KMS-11 (cell line): ENCODE measurements at regions not wholly inside any gene's neighbourhood (a gene's known extent, or its start where the extent isn't known, plus 50 kb on each side); places are given as distances from the start of the nearest gene placed in this dataset.

Source experiments
- H2AFZ ChIP-seq: fragments of 200-600 bp; sonication (generic); 2 replicates; pipeline ENCODE4 v1.6.1; 2016; ENCODE audit warnings: antibody characterized with exemption, mixed run types, low read depth
- H3K27ac ChIP-seq: fragments of 200-600 bp; sonication (generic); 2 replicates; pipeline ENCODE4 v1.6.1; 2016; ENCODE audit warnings: mild to moderate bottlenecking, mixed run types
- H3K27me3 ChIP-seq: fragments of 200-600 bp; sonication (generic); 2 replicates; pipeline ENCODE4 v1.6.1; 2017; ENCODE audit warnings: mild to moderate bottlenecking, low read depth, mixed run types, moderate library complexity; ENCODE audit not compliant: insufficient read depth
- H3K36me3 ChIP-seq: fragments of 200-600 bp; sonication (generic); 2 replicates; pipeline ENCODE4 v1.6.1; 2017; ENCODE audit warnings: mild to moderate bottlenecking, mixed run types; ENCODE audit not compliant: insufficient read depth
- H3K4me1 ChIP-seq: fragments of 200-600 bp; sonication (generic); 2 replicates; pipeline ENCODE4 v1.6.1; 2016; ENCODE audit warnings: mild to moderate bottlenecking, low read depth, mixed run types; ENCODE audit not compliant: poor library complexity, severe bottlenecking
- H3K4me2 ChIP-seq: fragments of 200-600 bp; sonication (generic); 2 replicates; pipeline ENCODE4 v1.7.0; 2016; ENCODE audit warnings: mild to moderate bottlenecking, mixed run types
- H3K4me3 ChIP-seq: fragments of 200-600 bp; sonication (generic); IDR thresholded peaks from 2 replicates; pipeline ENCODE4 v1.6.1; 2017; ENCODE audit warnings: low read depth, low read length, mixed read lengths; ENCODE audit not compliant: insufficient read depth
- H3K79me2 ChIP-seq: fragments of 200-600 bp; sonication (generic); 2 replicates; pipeline ENCODE4 v1.6.1; 2016; ENCODE audit warnings: low read depth, mixed run types; ENCODE audit not compliant: insufficient read depth
- H3K9ac ChIP-seq: fragments of 200-600 bp; sonication (generic); 2 replicates; pipeline ENCODE4 v1.6.1; 2016; ENCODE audit warnings: mild to moderate bottlenecking, mixed run types
- H4K20me1 ChIP-seq: fragments of 200-600 bp; sonication (generic); 2 replicates; pipeline ENCODE4 v1.6.1; 2016; ENCODE audit warnings: mild to moderate bottlenecking, mixed run types; ENCODE audit not compliant: insufficient read depth
- CTCF ChIP-seq: fragments of 200-600 bp; sonication (generic); conservative IDR thresholded peaks from 2 replicates; pipeline ENCODE4 v1.6.1; 2017; ENCODE audit warnings: low read depth, mild to moderate bottlenecking, antibody characterized with exemption, low read length, moderate library complexity, mixed read lengths

GRCh38 chr10:113291413-113291812 is 261.4 kb upstream of the HABP2 start:
- Histone ChIP-seq H4K20me1 (no peaks in the 10 kb centered on the region), H3K79me2 (no peaks in the 10 kb centered on the region), H3K4me2 (no peak overlapping the region), H3K36me3 (no peaks in the 10 kb centered on the region), H3K9ac (no peak overlapping the region), H3K4me3 (no peak overlapping the region), H3K4me1 (no peaks in the 10 kb centered on the region), H3K27ac (no peak overlapping the region), H2AFZ (no peak overlapping the region), H3K27me3 (no peaks in the 10 kb centered on the region)
- TF ChIP-seq CTCF, result no peak

DNA sequence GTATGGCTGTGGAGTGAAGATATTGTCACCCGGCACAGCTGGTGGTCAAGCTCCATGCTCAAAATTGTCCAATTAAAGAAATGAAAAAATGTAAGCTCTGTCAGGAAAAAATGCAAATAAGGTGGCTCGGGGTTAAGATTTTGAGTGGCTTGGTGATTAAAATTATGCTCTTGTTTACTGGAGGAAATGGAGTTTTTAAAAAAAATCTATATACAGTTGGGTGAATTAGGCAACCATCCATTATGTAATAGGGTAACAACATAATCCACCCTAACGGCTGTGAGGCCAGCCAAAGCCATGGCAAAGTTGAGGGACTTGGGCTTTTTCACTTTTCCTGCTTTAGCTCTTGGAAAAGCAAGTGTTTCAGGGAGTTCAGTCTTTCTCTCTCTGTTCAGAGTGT is 260.8 kb upstream of the HABP2 start:
- H3K27ac ChIP-seq, result no peak overlapping the region
- H3K4me1 ChIP-seq, result no peaks in the 10 kb centered on the region
- no peak overlapping the region for H3K4me2 ChIP-seq
- no peak overlapping the region for H3K9ac ChIP-seq
- H3K4me3 ChIP-seq, result no peak overlapping the region
- no peak overlapping the region for H2AFZ ChIP-seq
- no peaks in the 10 kb centered on the region for H4K20me1 ChIP-seq
- H3K36me3 ChIP-seq, result no peaks in the 10 kb centered on the region
- no peaks in the 10 kb centered on the region for H3K27me3 ChIP-seq
- TF ChIP-seq CTCF, result no peak
- H3K79me2 ChIP-seq, result no peaks in the 10 kb centered on the region

GRCh38 chr10:113292743-113293142 is 260.1 kb upstream of the HABP2 start:
- Histone ChIP-seq H3K4me2 (no peak overlapping the region), H3K27me3 (no peaks in the 10 kb centered on the region), H3K4me1 (no peaks in the 10 kb centered on the region), H2AFZ (no peak overlapping the region), H3K27ac (no peak overlapping the region), H3K79me2 (no peaks in the 10 kb centered on the region), H3K9ac (no peak overlapping the region), H3K36me3 (no peaks in the 10 kb centered on the region), H3K4me3 (no peak overlapping the region), H4K20me1 (no peaks in the 10 kb centered on the region)
- TF ChIP-seq CTCF, result no peak

DNA sequence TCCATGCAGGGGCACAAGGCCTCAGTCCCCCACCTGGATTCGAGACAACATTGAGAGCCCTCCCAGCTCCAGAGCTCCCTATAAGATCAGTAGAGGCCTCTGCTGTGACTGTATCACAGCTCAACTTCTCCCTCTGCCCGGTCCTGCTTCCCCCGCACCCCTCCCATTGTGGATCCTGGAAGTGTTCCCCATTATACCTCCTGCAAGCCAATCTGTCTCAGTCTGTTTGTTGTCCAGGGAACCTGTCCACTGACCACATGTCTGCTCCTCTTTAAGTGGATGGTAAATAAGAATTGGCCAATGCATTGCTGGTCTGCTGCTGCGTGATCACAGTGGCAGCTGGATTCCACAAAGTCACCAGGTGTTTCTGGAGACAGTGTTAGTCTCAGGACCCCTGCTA is 259.7 kb upstream of the HABP2 start:
- H3K27ac ChIP-seq, result no peak overlapping the region
- no peak for TF ChIP-seq CTCF
- H2AFZ ChIP-seq, result no peak overlapping the region
- H3K4me2 ChIP-seq, result no peak overlapping the region
- H3K4me3 ChIP-seq, result no peak overlapping the region
- no peak overlapping the region for H3K9ac ChIP-seq
- H3K79me2 ChIP-seq, result no peaks in the 10 kb centered on the region
- no peaks in the 10 kb centered on the region for H3K27me3 ChIP-seq
- H3K4me1 ChIP-seq, result no peaks in the 10 kb centered on the region
- no peaks in the 10 kb centered on the region for H4K20me1 ChIP-seq
- no peaks in the 10 kb centered on the region for H3K36me3 ChIP-seq

DNA sequence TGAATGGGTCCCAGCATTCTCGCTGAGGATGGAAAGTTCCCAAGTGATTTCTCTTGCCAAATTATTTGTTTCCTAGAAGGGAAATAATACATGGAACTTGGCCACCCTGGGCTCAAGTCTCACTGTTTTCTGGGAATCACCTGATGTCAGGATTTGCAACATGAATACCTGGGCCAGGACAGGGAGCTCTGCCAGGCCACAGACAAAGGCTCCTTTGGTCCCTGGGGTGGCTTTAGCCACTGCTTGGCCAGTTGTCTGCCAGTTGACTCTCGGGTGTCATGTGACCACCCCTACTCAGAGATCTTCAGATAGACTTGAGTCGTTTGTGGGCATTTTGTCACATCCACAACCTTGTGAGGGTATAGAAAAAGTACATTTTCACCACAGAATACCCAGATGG is 258.0 kb upstream of the HABP2 start:
- no peaks in the 10 kb centered on the region for H4K20me1 ChIP-seq
- H2AFZ ChIP-seq, result no peak overlapping the region
- H3K4me1 ChIP-seq, result no peaks in the 10 kb centered on the region
- no peaks in the 10 kb centered on the region for H3K79me2 ChIP-seq
- H3K36me3 ChIP-seq, result no peaks in the 10 kb centered on the region
- H3K27me3 ChIP-seq, result no peaks in the 10 kb centered on the region
- H3K4me2 ChIP-seq, result no peak overlapping the region
- H3K27ac ChIP-seq, result no peak overlapping the region
- H3K4me3 ChIP-seq, result no peak overlapping the region
- no peak for TF ChIP-seq CTCF
- H3K9ac ChIP-seq, result no peak overlapping the region
